Choroid plexus epithelial cell (primary cell): ENCODE measurements at regions not wholly inside any gene's neighbourhood (a gene's known extent, or its start where the extent isn't known, plus 50 kb on each side); places are given as distances from the start of the nearest gene placed in this dataset.

Source experiments
- DNase-seq: peaks from one replicate; pipeline ENCODE4 v3.0.0-alpha.2; 2010; ENCODE audit warnings: low read depth
- H3K4me3 ChIP-seq: 2 replicates; pipeline ENCODE4 v1.5.1; 2011; ENCODE audit warnings: low read depth, mild to moderate bottlenecking, control low read depth, low read length, moderate library complexity
- TF ChIP-seq, protein P1 (sequence below): conservative IDR thresholded peaks from 2 replicates; pipeline ENCODE4 v1.5.1; 2011; ENCODE audit warnings: low read depth, mild to moderate bottlenecking, control low read depth, inconsistent platforms, low read length, moderate library complexity

- DNase-seq: no peak
- H3K4me3 ChIP-seq: no peak overlapping the region
- TF ChIP-seq, protein P1, sequence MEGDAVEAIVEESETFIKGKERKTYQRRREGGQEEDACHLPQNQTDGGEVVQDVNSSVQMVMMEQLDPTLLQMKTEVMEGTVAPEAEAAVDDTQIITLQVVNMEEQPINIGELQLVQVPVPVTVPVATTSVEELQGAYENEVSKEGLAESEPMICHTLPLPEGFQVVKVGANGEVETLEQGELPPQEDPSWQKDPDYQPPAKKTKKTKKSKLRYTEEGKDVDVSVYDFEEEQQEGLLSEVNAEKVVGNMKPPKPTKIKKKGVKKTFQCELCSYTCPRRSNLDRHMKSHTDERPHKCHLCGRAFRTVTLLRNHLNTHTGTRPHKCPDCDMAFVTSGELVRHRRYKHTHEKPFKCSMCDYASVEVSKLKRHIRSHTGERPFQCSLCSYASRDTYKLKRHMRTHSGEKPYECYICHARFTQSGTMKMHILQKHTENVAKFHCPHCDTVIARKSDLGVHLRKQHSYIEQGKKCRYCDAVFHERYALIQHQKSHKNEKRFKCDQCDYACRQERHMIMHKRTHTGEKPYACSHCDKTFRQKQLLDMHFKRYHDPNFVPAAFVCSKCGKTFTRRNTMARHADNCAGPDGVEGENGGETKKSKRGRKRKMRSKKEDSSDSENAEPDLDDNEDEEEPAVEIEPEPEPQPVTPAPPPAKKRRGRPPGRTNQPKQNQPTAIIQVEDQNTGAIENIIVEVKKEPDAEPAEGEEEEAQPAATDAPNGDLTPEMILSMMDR: no peak
Observed at GRCh38 chr17:79280866-79281572, 206.4 kb downstream of the ENGASE start.

DNA sequence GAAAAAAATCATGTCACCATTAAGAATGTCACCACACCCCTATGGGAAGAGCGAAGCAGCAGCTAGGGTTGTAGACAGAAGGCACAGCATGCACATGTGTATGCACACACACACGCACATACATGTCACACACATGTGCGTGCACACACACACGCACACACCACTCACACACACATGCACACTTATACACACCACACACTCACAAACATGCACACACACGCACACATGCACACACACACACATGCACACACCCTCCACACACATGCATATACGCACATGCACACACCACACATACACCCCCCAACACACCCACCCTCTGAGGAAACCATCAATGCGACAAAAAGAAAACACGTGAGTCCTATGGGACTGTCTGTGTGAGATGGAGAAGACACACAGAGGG, 205.4 kb downstream of the ENGASE start:
- TF ChIP-seq, protein P1: no peak
- DNase-seq: no peak
- H3K4me3 ChIP-seq: no peak overlapping the region

- TF ChIP-seq, protein P1: no peak
- DNase-seq: no peak
- no peak overlapping the region for H3K4me3 ChIP-seq
Observed at GRCh38 chr17:79279320-79279719, 204.7 kb downstream of the ENGASE start.

- no peak for DNase-seq
- H3K4me3 ChIP-seq: no peak overlapping the region
- TF ChIP-seq, protein P1: no peak
Observed at GRCh38 chr17:79276821-79277220, 202.2 kb downstream of the ENGASE start.

- DNase-seq: no peak
- TF ChIP-seq, protein P1: no peak
- no peak overlapping the region for H3K4me3 ChIP-seq
Observed at GRCh38 chr17:79273660-79274059, 199.0 kb downstream of the ENGASE start.

GRCh38 chr17:79272666-79273219, 198.1 kb downstream of the ENGASE start:
- TF ChIP-seq, protein P1: no peak
- DNase-seq: peak; percentile 2
- no peak overlapping the region for H3K4me3 ChIP-seq

- H3K4me3 ChIP-seq: no peak overlapping the region
- no peak for DNase-seq
- TF ChIP-seq, protein P1: no peak
Observed at GRCh38 chr17:79272220-79272619, 197.6 kb downstream of the ENGASE start.
